Testis (tissue), 2 donors: ENCODE measurements at regions not wholly inside any gene's neighbourhood (a gene's known extent, or its start where the extent isn't known, plus 50 kb on each side); places are given as distances from the start of the nearest gene placed in this dataset.

Source experiments
- POLR2A ChIP-seq: fragments of 450-650 bp; IDR thresholded peaks from one replicate; pipeline ENCODE4 v1.6.1; 2017; ENCODE audit warnings: antibody characterized with exemption, mild to moderate bottlenecking, moderate library complexity
- TF ChIP-seq, protein P1 (sequence below), 3 experiments: fragments of 450-650 bp in 2 of 3; fragments of 200-600 bp in 1 of 3; sonication (generic) in 1 of 3; IDR thresholded peaks; one replicate each; pipeline ENCODE4 v1.5.1; 2016 to 2019; ENCODE audit warnings: antibody characterized with exemption in 3 of 3, mild to moderate bottlenecking in 2 of 3, moderate library complexity in 1 of 3

- TF ChIP-seq, protein P1, sequence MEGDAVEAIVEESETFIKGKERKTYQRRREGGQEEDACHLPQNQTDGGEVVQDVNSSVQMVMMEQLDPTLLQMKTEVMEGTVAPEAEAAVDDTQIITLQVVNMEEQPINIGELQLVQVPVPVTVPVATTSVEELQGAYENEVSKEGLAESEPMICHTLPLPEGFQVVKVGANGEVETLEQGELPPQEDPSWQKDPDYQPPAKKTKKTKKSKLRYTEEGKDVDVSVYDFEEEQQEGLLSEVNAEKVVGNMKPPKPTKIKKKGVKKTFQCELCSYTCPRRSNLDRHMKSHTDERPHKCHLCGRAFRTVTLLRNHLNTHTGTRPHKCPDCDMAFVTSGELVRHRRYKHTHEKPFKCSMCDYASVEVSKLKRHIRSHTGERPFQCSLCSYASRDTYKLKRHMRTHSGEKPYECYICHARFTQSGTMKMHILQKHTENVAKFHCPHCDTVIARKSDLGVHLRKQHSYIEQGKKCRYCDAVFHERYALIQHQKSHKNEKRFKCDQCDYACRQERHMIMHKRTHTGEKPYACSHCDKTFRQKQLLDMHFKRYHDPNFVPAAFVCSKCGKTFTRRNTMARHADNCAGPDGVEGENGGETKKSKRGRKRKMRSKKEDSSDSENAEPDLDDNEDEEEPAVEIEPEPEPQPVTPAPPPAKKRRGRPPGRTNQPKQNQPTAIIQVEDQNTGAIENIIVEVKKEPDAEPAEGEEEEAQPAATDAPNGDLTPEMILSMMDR (IDR thresholded peaks at IDR 0.05), result no peak
- no peak for TF ChIP-seq POLR2A
These were observed 156.7 kb downstream of the KCNJ12 start for GRCh38 chr17:21532763-21533385.
